HG02678 (cell line): ENCODE measurements at regions not wholly inside any gene's neighbourhood (a gene's known extent, or its start where the extent isn't known, plus 50 kb on each side); places are given as distances from the start of the nearest gene placed in this dataset.
"Not testable (repeated sequence)": the region's sequence is repeated elsewhere in the genome, so short reads cannot be mapped to it uniquely, and the experiment has no call there.

Experiments
- ATAC-seq: cut with Tn5 transposase; IDR thresholded peaks from one replicate; pipeline ENCODE4 v1.9.1; 2021; ENCODE audit warnings: mild to moderate bottlenecking, moderate library complexity; ENCODE audit not compliant: unreplicated experiment

DNA sequence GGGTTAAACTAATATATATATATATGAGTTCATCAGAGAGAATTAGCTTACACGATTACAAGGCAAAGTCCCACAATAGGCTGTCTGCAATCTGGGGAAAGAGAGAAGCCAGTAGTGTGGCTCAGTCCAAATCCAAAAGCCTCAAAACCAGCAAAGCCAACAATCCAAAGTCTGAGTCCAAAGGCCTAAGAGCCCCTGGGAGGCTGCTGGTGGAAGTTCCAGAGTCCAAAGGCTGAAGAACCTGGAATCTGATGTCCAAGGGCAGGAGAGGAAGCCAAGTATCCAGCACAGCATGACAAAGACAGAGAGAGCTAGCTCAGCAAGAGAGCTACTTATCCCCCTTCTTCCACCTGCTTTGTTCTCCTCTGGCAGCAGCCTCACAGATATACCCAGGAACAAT is 274.7 kb upstream of the ID4 start:
- ATAC-seq, result no peak

DNA sequence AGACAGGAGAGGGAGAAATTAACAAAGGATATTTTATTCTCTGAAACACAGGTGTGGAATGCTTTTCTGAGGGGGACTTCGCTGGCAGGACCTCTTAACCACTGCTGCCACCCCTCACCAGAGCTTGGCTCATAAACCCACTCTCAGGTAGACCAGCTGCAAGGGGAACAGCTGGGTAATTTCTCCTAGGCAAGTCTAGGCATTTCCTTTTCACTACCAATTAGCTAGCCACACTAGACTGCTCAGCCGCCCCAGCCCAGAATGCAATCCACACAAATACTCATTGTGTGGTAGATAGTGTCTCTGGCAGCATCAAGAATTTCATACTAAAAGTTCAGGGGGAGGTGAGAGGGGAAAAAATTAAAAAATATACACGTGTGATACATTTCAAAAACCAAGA is 267.6 kb upstream of the ID4 start:
- ATAC-seq, result no peak

DNA sequence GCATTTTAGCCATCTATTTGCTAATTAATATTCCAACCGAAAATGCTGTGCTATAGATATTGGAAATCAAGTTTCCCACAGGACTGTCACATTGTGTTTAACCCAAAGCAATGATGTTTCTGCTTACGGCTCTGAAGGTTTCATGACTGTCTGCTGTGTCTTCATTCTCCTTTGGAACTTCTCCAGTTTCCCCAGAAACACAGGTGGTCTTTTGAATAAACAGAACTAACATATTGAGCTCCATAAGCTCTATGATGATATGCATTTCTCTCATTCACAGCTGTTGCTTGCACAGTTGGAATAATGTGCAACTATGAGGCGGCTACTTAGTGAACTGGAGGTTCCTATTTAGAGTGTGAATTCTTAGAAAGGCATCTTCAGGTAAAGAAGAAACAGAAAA is 266.0 kb upstream of the ID4 start:
- no peak for ATAC-seq

DNA sequence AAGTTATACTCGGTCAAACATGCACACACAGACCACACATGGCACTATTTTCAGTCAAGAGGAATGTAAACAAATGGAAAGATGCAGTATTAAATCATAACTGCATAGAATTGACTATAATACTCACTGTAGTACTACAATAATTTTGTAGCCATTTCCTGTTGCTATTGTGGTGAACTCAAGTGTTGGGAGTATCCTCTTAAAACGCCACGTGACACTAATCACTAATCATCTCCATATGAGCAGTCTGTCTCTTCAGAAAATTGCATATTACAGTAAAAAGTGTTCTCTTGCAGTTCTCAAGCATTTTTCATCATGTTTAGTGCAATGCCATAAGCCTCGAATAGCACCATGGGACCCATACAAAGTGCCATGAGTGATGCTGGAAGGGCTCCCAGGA is 258.7 kb upstream of the ID4 start:
- ATAC-seq, result no peak

DNA sequence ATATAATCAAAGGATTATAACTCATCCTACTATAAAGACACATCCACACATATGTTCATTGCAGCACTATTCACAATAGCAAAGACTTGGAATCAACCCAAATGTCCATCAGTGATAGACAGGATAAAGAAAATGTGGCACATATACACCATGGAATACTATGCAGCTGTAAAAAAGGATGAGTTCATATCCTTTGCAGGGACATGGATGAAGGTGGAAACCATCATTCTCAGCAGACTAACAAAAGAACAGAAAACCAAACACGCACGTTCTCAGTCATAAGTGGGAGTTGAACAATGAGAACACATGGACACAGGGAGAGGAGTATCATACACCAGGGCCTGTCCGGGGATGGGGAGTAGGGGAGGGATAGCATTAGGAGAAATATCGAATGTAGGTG is 253.0 kb upstream of the ID4 start:
- ATAC-seq, result not testable (repeated sequence)

DNA sequence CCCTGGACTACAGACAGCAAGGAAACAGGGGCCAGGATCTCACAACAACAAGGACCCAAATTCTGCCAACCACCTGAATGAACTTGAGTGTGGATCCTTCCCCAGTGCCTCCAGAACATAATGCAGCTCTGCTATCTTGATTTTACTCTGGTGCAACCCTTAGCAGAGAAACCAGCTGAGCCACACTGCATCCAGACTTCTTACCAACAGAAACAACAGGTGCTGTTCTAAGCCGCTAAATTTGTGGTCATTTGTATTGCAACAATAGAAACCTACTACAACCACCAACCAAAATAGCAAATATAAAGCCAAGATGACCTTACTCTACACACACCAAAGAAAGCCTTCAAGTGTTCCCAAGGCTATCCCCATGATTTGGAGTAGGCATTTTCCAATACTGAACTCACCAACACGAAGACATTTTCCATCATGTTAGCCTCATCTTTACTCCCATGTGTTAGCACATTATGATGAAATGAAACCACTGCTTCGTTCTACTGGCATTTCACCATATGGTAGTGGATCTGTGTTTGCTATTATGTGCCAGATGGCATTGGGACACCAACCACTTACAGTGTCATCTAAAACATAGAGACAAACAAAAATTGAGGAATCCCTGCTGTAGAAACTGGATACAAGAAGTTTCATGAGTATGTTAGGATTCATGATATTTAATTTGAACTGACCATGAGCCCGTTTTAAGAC is 249.8 kb upstream of the ID4 start:
- no peak for ATAC-seq

DNA sequence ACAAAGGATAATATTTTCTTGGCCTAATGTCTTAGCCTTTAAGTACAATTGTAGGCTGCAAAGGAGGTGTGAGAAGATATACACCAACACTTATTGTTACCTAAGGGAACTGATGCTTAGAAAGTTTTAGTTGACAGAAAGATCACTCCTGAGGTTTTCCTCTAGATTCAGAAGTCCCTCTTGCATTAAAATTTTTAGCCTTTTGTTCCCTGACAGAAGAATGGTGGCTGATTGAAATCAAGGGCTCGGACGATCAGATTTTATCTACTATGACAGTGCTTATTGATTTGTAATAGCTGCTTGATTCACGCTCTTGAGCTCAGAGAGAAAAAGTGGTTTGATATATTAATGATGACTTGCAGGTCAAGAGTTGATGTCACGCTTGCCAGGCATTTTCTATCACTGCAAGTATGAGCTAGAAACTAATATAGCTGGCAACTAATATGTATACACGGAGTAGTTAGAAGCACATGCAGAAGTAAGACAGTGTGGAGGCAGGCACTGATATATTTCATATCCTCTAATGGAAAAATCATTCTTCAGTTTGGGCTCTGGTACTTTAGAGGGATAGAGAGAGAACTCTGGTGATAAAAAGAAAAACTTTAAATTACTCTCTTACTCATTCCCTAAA is 246.6 kb upstream of the ID4 start:
- ATAC-seq, result no peak

DNA sequence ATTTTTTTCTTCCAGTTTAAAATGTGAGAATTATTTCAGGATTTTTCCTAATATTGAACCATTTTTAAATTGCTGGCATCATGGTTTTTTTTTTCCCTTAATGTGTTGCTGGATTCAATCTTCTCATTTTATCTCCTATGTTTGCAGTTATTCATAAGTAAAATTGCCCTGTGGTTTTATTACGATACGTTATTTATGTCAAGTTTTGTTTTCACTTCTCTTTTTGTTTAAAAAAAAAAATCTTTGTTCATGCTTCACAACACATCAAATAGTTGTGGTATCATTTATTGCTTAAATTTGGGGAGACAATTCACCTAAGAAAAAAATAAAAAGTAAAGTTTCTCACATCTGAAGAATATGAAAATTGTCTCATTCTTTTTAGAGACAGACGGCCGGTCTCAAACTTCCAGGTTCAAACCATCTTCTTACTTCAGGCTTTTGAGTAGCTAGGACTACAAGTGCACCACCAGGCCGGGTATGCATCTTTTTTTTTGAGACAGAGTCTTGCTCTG is 239.3 kb upstream of the ID4 start:
- no peak for ATAC-seq

DNA sequence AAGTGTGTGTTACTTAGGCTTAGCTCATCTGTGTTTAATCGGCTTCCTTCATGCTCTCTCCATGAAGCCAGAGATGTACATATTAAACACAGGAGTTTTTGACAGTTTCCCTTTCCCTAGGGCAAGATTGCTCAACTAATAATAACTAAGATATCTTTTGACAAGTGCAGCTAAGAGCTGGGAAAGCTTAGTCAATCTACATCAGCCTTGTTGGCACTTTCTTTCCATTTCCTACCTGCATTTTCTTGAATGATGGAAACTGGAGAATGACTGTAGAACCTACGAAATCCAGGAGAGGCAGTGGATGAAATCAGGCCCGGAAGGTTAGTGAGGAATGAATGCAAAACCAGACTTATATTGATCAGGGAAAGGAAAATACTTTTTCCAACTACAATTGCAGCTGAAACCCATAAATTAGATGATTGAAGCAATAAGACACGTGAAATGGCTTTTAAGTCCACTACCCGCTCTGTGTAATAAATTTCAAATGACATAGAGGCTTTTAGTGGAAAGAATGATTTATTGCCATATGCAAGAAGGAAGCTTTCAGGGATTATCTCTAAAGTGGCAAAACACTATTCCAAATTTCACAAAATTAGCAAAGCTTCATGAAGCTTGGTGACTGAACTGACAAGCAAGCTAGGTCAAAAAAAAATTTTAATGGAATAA is 237.2 kb upstream of the ID4 start:
- ATAC-seq, result no peak

DNA sequence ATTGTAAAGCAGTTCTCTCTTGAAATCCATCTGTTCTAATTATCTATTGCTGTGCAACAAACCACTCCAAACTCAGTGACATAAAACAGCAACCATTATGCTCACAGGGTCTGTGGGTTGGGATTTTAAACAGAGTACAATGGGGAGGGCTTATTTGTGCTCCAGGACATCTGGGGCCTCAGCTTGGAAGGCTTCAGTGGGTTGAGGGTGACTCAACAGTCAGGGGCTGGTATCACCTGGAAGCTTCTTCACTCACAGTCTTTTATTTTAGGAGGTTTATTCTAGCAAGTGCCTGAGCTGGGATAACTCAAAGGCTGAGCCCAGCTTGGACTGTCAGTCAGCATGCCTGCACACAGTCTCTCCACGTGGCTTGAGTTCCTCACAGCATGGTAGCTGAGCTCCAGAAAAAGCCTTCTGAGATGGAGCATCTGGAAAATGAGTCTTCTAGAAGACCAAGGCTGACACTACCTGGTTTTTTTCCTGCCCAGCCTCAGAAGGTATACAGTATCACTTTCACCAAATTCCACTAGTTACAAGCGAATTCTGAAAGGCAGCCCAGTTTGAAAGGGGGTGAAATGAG is 234.6 kb upstream of the ID4 start:
- ATAC-seq, result no peak

DNA sequence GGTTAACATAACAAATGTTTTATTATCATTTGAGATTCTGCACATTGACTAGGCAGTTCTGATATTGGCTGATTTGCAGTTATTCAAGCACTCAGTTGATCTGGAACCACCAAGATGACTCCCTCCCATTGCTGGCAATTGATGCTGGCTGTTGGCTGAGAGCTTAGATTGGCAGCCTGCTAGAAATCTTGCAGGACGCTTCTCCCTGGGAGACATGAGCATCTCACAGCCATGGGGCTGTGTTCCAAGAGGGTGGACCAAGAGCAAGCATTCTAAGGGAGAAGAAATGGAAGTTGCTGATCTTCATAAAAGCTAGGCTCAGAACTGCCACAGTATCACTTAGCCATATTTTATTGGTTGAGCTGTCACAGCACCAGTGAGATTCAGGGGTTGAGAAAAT is 233.4 kb upstream of the ID4 start:
- ATAC-seq, result no peak

DNA sequence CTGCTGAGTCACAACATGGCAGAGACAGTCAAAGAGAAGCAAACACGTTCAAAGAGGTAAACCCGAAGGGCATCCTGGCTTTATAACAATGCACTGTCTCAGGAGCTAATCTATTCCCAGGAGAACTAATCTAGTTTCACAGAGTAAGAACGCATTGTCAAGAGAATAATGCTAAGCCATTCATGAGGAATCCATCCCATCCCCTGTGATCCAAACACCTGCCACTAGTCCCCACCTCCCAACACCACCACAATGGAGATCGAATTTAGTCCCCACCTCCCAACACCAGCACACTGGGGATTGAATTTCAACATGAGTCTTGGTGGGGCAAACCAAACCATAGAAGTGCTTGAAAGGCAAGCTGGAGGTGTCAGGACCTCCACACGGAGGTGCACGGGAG is 231.5 kb upstream of the ID4 start:
- ATAC-seq, result no peak

DNA sequence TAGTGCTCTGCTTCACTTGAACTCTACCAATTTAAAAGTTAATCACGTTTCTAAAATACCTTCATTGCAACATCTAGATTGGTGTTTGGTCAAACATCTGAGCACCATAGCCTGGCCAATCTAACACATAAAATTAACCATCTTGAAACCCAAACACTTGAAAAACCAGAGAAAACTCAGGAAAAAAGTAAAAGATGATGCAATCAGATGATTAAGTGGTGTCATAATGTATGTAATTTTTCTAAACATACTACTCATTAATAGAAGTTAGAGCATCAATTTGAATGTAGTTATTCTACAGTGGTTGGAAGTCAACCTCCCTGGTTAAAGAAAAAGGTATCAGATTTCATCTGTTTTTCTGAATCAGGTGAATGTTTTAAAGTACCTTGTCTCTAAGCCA is 228.6 kb upstream of the ID4 start:
- ATAC-seq, result no peak

DNA sequence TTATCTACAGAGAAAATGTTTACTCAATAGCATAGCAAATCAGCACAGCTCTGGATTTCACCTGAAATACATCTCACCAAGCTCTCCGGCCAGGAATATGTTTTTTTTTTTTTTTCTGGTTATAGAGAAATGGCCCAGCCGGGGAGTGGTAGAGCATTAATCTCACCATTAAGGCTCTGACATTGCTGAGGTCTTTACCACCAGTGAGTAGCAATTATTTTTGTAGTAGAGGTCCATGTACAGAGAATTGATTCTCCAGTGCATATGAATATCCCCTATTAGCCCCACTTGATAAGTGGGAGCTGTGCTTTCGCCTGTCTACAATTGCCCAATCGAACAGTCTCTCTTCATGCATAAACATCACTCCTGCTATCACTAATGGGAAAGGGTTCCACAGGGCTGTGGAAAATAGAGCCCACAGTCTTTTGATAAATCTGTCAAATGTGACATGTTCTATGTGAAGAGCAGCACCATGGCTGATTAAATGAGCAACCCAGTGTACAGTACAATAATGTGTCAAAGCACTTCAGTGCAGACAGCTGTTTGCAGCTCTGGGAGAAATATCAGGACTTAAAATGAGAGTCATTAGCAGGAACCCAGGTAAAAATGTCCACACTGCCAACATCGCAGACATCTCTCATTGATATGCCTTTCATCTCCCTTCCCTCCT is 227.1 kb upstream of the ID4 start:
- ATAC-seq, result no peak

DNA sequence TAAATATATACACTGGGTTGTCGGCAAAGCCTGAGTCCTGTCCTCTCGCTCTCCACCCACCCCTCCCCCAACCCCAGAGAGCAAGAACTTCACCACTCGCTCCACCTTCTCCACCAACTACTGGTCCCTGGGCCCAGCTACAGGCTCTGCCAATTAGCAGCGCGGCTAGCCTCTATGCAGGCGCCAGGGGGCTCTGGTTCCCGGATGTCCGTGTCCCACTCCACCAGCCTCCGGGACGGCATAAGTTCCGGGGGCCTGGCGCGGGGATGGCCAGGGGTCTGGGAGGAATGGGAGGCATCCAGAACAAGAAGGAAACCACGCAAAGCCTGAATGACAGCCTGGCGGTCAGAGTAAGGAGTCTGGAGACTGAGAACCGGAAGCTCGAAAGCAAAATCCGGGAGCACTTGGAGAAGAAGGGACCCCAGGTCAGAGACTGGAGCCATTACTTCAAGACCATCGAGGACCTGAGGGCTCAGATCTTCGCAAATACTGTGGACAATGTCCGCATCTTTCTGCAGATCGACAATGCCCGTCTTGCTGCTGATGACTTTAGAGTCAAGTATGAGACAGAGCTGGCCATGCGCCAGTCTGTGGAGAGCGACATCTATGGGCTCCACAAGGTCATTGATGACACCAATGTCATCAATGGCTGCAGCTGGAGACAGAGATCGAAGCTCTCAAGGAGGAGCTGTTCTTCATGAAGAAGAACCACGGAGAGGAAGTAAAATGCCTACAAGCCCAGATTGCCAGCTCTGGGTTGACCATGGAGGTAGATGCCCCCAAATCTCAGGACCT is 224.3 kb upstream of the ID4 start:
- ATAC-seq, result not testable (repeated sequence)

DNA sequence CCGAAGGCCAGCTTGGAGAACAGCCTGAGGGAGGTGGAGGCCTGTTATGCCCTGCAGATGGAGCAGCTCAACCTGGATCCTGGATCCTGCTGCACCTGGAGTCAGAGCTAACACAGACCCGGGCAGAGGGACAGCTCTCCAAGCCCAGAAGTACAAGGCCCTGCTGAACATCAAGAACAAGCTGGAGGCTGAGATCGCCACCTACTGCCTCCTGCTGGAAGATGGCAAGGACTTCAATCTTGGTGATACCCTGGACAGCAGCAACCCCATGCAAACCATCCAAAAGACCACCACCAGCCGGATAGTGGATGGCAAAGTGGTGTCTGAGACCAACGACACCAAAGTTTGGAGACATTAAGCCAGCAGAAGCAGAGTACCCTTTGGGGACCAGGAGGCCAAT is 223.5 kb upstream of the ID4 start:
- ATAC-seq, result no peak

DNA sequence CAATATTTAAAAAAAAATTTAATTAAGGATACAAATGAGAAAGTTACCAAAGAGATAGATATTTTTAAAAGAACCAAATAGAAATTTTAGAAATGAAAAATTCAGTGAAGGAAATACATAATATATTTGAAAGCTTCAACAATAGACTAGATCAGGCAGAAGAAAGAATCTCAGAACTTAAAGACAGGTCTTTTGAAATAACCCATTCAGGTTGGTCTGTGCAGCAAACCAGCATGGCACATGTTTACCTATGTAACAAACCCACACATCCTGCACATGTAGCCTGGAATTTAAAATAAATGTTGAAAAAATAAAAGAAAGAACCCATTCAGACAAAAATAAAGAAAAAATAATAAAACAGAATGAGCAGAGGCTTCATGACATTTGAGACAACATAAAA is 221.1 kb upstream of the ID4 start:
- ATAC-seq, result no peak

DNA sequence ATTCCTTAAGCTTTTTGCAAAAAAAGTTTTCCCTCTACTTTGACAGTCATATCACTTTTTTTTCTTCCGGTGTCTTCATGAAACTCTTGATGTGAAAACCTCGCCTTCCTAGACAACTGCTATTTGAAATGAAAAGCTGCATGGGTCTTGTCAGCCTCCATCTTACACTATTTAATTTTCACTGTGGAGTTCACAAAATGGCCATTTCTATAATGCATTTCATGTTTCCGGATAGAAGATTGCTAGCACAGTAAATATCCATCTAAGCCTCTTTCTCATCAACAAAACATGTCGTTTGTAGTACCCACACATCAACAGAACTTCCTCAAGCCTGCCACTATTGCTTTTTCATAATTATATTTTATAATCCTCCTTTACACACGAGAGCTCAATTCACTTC is 204.9 kb upstream of the ID4 start:
- ATAC-seq, result no peak

DNA sequence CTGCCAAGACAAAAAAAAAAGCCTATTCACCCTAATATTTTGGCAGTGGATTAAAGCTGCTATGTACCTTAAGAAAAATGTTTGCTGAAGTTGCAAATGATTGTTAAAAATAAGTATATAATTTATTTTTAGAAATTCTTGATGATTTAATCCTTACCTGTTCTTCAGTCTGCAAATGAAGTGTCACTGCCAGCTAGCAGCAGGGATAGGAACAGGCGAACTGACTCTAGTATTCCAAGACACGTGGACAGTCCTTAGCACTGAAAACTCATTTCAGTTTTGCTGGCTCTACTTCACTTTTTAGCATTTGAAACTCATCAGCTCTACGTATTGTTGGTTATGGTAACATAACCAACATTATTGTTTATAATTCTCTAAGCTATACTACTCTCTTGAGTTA is 204.4 kb upstream of the ID4 start:
- no peak for ATAC-seq

DNA sequence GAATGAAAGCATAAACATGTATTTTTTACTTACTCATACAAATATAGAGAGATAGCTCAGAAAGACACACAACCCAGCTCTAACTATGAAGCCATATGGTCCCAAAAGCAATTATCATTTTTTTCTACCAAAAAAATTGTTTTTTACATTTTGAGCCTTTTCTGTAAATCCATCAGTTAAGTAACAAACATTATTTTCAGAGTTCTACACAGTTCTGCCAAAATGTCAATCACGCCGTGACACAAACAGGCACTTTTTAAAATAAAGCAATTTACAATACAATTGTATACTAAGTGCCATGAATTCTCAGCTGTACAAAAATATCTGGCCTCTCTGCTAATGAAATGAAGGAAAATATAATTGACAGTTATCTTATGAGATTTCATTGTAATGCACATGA is 201.4 kb upstream of the ID4 start:
- no peak for ATAC-seq

DNA sequence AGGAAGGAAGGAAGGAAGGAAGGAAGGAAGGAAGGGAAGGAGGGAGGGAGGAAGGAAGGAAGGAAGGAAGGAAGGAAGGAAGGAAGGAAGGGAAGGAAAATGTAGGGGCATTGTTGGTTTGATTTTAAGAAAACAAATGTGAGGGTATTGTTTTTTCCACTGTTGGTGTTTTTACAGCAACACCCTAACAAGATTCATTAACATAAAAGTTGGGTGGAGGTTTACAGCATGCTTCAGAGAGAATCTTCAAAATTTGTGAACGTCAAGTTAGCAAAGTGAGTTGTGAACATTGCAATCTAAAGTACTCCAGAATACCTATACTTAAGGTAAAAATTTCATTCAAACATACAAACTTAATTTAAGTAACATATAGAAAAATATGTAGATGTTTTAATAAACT is 200.2 kb upstream of the ID4 start:
- no peak for ATAC-seq
